ENCODE measurements at regions not wholly inside any gene's neighbourhood (a gene's known extent, or its start where the extent isn't known, plus 50 kb on each side); places are given as distances from the start of the nearest gene placed in this dataset.

- TF ChIP-seq CTCF (conservative IDR thresholded peaks at IDR 0.05 in 1 of 2, IDR thresholded peaks at IDR 0.05 in 1 of 2; ENCODE audit: extremely low read depth in 1 of 2, insufficient read depth in 1 of 2, low read depth in 1 of 2, low read length in 2 of 2): no peak
- no peak for TF ChIP-seq EZH2 (IDR thresholded peaks at IDR 0.05; ENCODE audit: borderline replicate concordance, low read length)
Observed at GRCh38 chr5:176728831-176729251, 81.5 kb upstream of the UNC5A start.

Data from mammary epithelial cell (primary cell).